ENCODE measurements at regions not wholly inside any gene's neighbourhood (a gene's known extent, or its start where the extent isn't known, plus 50 kb on each side); places are given as distances from the start of the nearest gene placed in this dataset.

DNA sequence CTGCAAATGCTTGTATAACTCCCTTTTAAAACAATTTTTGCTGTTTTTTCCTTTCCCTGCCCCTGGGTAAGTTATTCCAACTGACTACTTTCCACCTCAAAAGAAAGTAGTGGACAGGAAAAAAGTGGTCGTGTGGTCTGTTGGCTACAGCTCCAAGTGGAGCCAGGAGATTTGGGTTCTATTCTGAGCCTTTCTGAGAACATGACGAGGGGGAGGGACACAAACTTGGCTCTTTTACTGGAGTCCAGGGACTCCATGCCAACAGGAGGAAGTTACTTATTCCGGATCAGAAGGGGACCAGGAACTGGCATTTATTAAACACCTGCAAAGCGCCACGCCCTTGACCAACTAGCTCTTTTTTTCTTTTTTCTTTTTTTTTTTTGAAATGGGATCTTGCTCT, 79.0 kb upstream of the CAPZB start:
- Histone ChIP-seq H3K9me3 (ENCODE audit: low read depth) (no peaks in the 10 kb centered on the region), H2AFZ (no peak overlapping the region), H3K36me3 (replicated peaks; ENCODE audit: insufficient read depth, low read depth) (no peaks in the 10 kb centered on the region), H3K4me1 (ENCODE audit: insufficient read depth) (peaks cover 5% of the 10 kb centered on the region), H3K27ac (no peak overlapping the region), H3K9me2 (replicated peaks; ENCODE audit: insufficient read depth) (no peaks in the 10 kb centered on the region), H4K20me1 (ENCODE audit: insufficient read depth, poor library complexity, severe bottlenecking) (no peaks in the 10 kb centered on the region), H3K79me2 (no peaks in the 10 kb centered on the region), H3K4me3 (no peak overlapping the region), H3K4me2 (no peak overlapping the region), H3K27me3 (no peaks in the 10 kb centered on the region)
- TF ChIP-seq, protein P1, sequence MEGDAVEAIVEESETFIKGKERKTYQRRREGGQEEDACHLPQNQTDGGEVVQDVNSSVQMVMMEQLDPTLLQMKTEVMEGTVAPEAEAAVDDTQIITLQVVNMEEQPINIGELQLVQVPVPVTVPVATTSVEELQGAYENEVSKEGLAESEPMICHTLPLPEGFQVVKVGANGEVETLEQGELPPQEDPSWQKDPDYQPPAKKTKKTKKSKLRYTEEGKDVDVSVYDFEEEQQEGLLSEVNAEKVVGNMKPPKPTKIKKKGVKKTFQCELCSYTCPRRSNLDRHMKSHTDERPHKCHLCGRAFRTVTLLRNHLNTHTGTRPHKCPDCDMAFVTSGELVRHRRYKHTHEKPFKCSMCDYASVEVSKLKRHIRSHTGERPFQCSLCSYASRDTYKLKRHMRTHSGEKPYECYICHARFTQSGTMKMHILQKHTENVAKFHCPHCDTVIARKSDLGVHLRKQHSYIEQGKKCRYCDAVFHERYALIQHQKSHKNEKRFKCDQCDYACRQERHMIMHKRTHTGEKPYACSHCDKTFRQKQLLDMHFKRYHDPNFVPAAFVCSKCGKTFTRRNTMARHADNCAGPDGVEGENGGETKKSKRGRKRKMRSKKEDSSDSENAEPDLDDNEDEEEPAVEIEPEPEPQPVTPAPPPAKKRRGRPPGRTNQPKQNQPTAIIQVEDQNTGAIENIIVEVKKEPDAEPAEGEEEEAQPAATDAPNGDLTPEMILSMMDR (IDR thresholded peaks at IDR 0.05; ENCODE audit: poor library complexity), result no peak
- no peak for TF ChIP-seq EZH2 (IDR thresholded peaks at IDR 0.05; ENCODE audit: borderline replicate concordance)
- no peak for TF ChIP-seq EZH2phosphoT487 (IDR thresholded peaks at IDR 0.05; ENCODE audit: low read depth, severe bottlenecking, unreplicated experiment)
- 96% methylated on average over 5 of the region's 5 CpGs for WGBS (ENCODE audit: low lambda C conversion rate, missing lambda C conversion rate)
- DNase-seq (ENCODE audit: low spot score), result no peak

DNA sequence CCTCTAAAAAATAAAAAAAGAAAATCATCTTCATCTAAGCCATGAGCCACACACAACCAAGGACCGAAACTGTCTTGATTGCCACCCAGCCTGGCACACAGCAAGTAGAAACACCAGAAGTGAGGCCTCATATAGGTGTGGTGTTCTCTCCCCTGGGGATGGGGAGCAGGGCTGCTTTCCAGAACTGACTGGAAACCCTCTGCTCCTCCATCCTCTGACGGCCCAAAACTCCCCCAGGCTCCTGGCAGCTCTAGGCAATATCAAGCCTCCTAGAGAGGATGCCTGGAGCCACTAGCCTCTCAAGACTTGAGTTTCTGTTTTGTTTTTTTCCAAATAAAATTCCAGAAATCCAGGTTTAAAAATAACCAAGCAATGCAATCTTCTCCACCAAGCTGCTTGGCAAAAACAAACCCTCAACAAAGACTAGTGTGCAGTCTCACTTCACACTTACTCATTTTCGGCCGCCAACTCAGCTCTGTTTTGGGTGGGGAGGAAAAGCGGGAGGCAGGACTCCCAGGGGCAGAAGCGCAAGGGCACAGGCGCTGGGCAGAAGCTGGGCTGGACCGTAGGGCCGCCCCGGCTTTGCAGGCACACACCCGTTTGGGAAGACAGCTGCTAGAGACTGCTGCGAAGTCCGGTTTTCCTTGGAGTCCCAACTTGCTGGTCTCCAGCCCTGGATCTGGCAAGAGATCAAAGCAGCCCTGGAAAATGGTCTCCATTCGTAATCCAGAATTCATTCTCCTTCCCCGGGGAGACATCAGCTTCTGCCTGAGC, 78.2 kb upstream of the CAPZB start:
- 56% methylated on average over 15 of the region's 15 CpGs for WGBS (ENCODE audit: low lambda C conversion rate, missing lambda C conversion rate)
- Histone ChIP-seq H3K4me3 (no peak overlapping the region), H3K27me3 (no peaks in the 10 kb centered on the region), H3K4me1 (ENCODE audit: insufficient read depth) (peaks cover 5% of the 10 kb centered on the region), H3K9me2 (replicated peaks; ENCODE audit: insufficient read depth) (no peaks in the 10 kb centered on the region), H3K27ac (peak overlapping the region; percentile 47), H3K9me3 (ENCODE audit: low read depth) (no peaks in the 10 kb centered on the region), H2AFZ (no peak overlapping the region), H3K4me2 (peak overlapping the region; percentile 20), H3K36me3 (replicated peaks; ENCODE audit: insufficient read depth, low read depth) (no peaks in the 10 kb centered on the region), H3K79me2 (no peaks in the 10 kb centered on the region), H4K20me1 (ENCODE audit: insufficient read depth, poor library complexity, severe bottlenecking) (no peaks in the 10 kb centered on the region)
- peak; percentile 15 for DNase-seq (ENCODE audit: low spot score)
- TF ChIP-seq EZH2phosphoT487 (IDR thresholded peaks at IDR 0.05; ENCODE audit: low read depth, severe bottlenecking, unreplicated experiment) (no peak), EZH2 (IDR thresholded peaks at IDR 0.05; ENCODE audit: borderline replicate concordance) (no peak)
- TF ChIP-seq, protein P1 (IDR thresholded peaks at IDR 0.05; ENCODE audit: poor library complexity), result no peak

DNA sequence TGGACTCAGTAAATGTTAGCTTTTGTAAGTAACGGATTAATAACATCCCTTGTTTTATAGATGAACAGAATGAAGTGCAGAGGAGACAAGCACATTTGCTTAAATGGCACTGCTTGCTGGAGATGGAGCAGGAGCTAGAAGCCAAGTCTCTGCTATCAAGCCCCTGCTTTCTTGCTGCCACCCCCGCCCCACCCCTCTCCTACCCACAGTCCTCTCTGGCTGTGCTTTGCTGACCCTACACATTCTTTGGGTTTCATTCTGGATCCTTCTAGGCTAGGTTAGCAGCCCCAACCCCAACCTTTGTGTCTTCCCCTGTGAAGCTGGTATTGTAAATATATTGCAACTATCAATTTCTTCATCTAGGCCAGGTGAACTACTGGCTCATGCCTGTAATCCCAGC, 77.5 kb upstream of the CAPZB start:
- Histone ChIP-seq H3K9me2 (replicated peaks; ENCODE audit: insufficient read depth) (no peaks in the 10 kb centered on the region), H3K4me3 (no peak overlapping the region), H3K4me1 (ENCODE audit: insufficient read depth) (peaks cover 5% of the 10 kb centered on the region), H4K20me1 (ENCODE audit: insufficient read depth, poor library complexity, severe bottlenecking) (no peaks in the 10 kb centered on the region), H3K27ac (no peak overlapping the region), H3K27me3 (no peaks in the 10 kb centered on the region), H3K9me3 (ENCODE audit: low read depth) (no peaks in the 10 kb centered on the region), H3K36me3 (replicated peaks; ENCODE audit: insufficient read depth, low read depth) (no peaks in the 10 kb centered on the region), H2AFZ (no peak overlapping the region), H3K4me2 (no peak overlapping the region), H3K79me2 (no peaks in the 10 kb centered on the region)
- TF ChIP-seq EZH2 (IDR thresholded peaks at IDR 0.05; ENCODE audit: borderline replicate concordance) (no peak), EZH2phosphoT487 (IDR thresholded peaks at IDR 0.05; ENCODE audit: low read depth, severe bottlenecking, unreplicated experiment) (no peak)
- DNase-seq (ENCODE audit: low spot score), result no peak
- 91% methylated on average over 2 of the region's 2 CpGs for WGBS (ENCODE audit: low lambda C conversion rate, missing lambda C conversion rate)

DNA sequence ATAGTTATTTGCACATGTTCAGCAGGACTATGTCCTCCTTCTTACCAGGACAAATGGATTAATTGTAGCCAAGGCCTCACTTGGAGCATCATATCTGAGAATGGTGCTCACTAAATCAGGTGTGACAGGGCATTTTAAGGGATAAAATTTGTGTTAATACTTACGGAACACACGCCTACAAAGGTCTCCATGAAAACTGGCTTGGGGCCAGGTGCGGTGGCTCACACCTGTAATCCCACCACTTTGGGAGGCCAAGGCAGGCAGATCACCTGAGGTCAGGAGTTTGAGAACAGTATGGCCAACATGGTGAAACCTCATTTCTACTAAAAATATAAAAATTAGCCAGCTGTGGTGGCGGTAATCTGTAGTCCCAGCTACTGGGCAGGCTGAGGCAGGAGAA, 75.1 kb upstream of the CAPZB start:
- Histone ChIP-seq H3K36me3 (replicated peaks; ENCODE audit: insufficient read depth, low read depth) (no peaks in the 10 kb centered on the region), H3K27ac (no peak overlapping the region), H2AFZ (no peak overlapping the region), H4K20me1 (ENCODE audit: insufficient read depth, poor library complexity, severe bottlenecking) (no peaks in the 10 kb centered on the region), H3K4me2 (no peak overlapping the region), H3K9me3 (ENCODE audit: low read depth) (no peaks in the 10 kb centered on the region), H3K9me2 (replicated peaks; ENCODE audit: insufficient read depth) (no peaks in the 10 kb centered on the region), H3K4me1 (ENCODE audit: insufficient read depth) (peaks cover 5% of the 10 kb centered on the region), H3K4me3 (no peak overlapping the region), H3K27me3 (no peaks in the 10 kb centered on the region), H3K79me2 (no peaks in the 10 kb centered on the region)
- 95% methylated on average over 4 of the region's 4 CpGs for WGBS (ENCODE audit: low lambda C conversion rate, missing lambda C conversion rate)
- TF ChIP-seq, protein P1 (IDR thresholded peaks at IDR 0.05; ENCODE audit: poor library complexity), result no peak
- TF ChIP-seq EZH2 (IDR thresholded peaks at IDR 0.05; ENCODE audit: borderline replicate concordance), result no peak
- no peak for DNase-seq (ENCODE audit: low spot score)
